ENCODE measurements at regions not wholly inside any gene's neighbourhood (a gene's known extent, or its start where the extent isn't known, plus 50 kb on each side); places are given as distances from the start of the nearest gene placed in this dataset.

- DNase-seq = peak; percentile 2
Measured at GRCh38 chr2:120480903-120481445, 135.0 kb downstream of the INHBB start.

- DNase-seq = peak; percentile 9
Measured at GRCh38 chr2:120481446-120482194, 135.7 kb downstream of the INHBB start.

GRCh38 chr2:120482334-120482733 lies 136.4 kb downstream of the INHBB start:
- DNase-seq = no peak

GRCh38 chr2:120483355-120483754 lies 137.4 kb downstream of the INHBB start:
- no peak for DNase-seq

- no peak for DNase-seq
Measured at GRCh38 chr2:120485096-120485495, 139.2 kb downstream of the INHBB start.

- no peak for DNase-seq
Measured at GRCh38 chr2:120486441-120486840, 140.5 kb downstream of the INHBB start.

GRCh38 chr2:120486946-120487345 lies 141.0 kb downstream of the INHBB start:
- no peak for DNase-seq

- DNase-seq = no peak
Measured at GRCh38 chr2:120488531-120488930, 142.6 kb downstream of the INHBB start.

GRCh38 chr2:120489023-120489422 lies 143.1 kb downstream of the INHBB start:
- no peak for DNase-seq

GRCh38 chr2:120490091-120490798 lies 144.3 kb downstream of the INHBB start:
- DNase-seq = no peak

- no peak for DNase-seq
Measured at GRCh38 chr2:120491111-120491625, 145.2 kb downstream of the INHBB start.

GRCh38 chr2:120493231-120493630 lies 147.3 kb downstream of the INHBB start:
- DNase-seq = no peak

GRCh38 chr2:120494446-120494845 lies 148.5 kb downstream of the INHBB start:
- no peak for DNase-seq

- no peak for DNase-seq
Measured at GRCh38 chr2:120495586-120495985, 149.7 kb downstream of the INHBB start.

- no peak for DNase-seq
Measured at GRCh38 chr2:120496235-120496634, 150.3 kb downstream of the INHBB start.

GRCh38 chr2:120496759-120497158 lies 150.8 kb downstream of the INHBB start:
- no peak for DNase-seq

- DNase-seq = no peak
Measured at GRCh38 chr2:120497261-120497977, 151.5 kb downstream of the INHBB start.

- no peak for DNase-seq
Measured at GRCh38 chr2:120498121-120498520, 152.2 kb downstream of the INHBB start.

- no peak for DNase-seq
Measured at GRCh38 chr2:120498576-120499394, 152.8 kb downstream of the INHBB start.

GRCh38 chr2:120499784-120500495 lies 154.0 kb downstream of the INHBB start:
- DNase-seq = no peak

- DNase-seq = peak; percentile 8
Measured at GRCh38 chr2:120501591-120501990, 155.7 kb downstream of the INHBB start.

GRCh38 chr2:120502357-120502756 lies 156.4 kb downstream of the INHBB start:
- DNase-seq = no peak

All from right hindlimb (tissue), 1 donor.